PC-9 (cell line): ENCODE measurements at regions not wholly inside any gene's neighbourhood (a gene's known extent, or its start where the extent isn't known, plus 50 kb on each side); places are given as distances from the start of the nearest gene placed in this dataset.

ENCODE experiments used
- BruUV-seq: library from RNA; stranded (reverse); fragments of 400-500 nt; replicated peaks from 2 replicates; lab custom pipeline; 2021; lab: Mats Ljungman, UMichigan
- CTCF ChIA-PET: fragments of 300-600 bp; sonication (Branson Sonifier 250); formaldehyde crosslinking; loops from one replicate; lab custom pipeline; 2022; ENCODE audit warnings: antibody characterized with exemption; lab: Charles Lee
- POLR2A ChIA-PET: fragments of 300-600 bp; sonication (Branson Sonifier 250); formaldehyde crosslinking; loops from one replicate; lab custom pipeline; 2022; ENCODE audit warnings: antibody characterized with exemption; ENCODE audit not compliant: unreplicated experiment; lab: Charles Lee
- DNase-seq, 2 experiments: peaks; one replicate each; pipeline versions ENCODE4 v3.0.0 to v3.0.0-alpha.2; 2015 to 2022; ENCODE audit warnings: mixed read lengths in 1 of 2
- H2AFZ ChIP-seq: fragments of 200-600 bp; sonication (generic); 2 replicates; pipeline ENCODE4 v1.8.1; 2017; ENCODE audit warnings: antibody characterized with exemption
- H3F3A ChIP-seq: fragments of 200-600 bp; sonication (generic); 2 replicates; pipeline ENCODE4 v1.8.1; 2017; ENCODE audit warnings: antibody characterized with exemption, mild to moderate bottlenecking, low read depth; ENCODE audit not compliant: insufficient read depth
- H3K27ac ChIP-seq: fragments of 200-600 bp; sonication (generic); 2 replicates; pipeline ENCODE4 v1.6.1; 2016; ENCODE audit warnings: mixed run types
- H3K27me3 ChIP-seq: fragments of 200-600 bp; sonication (generic); 2 replicates; pipeline ENCODE4 v1.6.1; 2016; ENCODE audit warnings: low read depth, mixed run types; ENCODE audit not compliant: insufficient read depth
- H3K36me3 ChIP-seq: fragments of 200-600 bp; sonication (generic); 2 replicates; pipeline ENCODE4 v1.6.1; 2016; ENCODE audit warnings: low read depth, mixed run types
- H3K4me1 ChIP-seq: fragments of 200-600 bp; sonication (generic); replicated peaks from 2 replicates; pipeline ENCODE4 v1.6.1; 2016; ENCODE audit warnings: mixed run types; ENCODE audit not compliant: insufficient read depth
- H3K4me2 ChIP-seq: fragments of 200-600 bp; sonication (generic); 2 replicates; pipeline ENCODE4 v1.6.1; 2017; ENCODE audit warnings: mixed run types
- H3K4me3 ChIP-seq: fragments of 200-600 bp; sonication (generic); 2 replicates; pipeline ENCODE4 v1.6.1; 2016; ENCODE audit warnings: mixed run types
- H3K79me2 ChIP-seq: fragments of 200-600 bp; sonication (generic); 2 replicates; pipeline ENCODE4 v1.6.1; 2017; ENCODE audit warnings: low read depth, mixed run types
- H3K9me2 ChIP-seq: fragments of 200-600 bp; sonication (generic); 2 replicates; pipeline ENCODE4 v1.8.1; 2017; ENCODE audit warnings: mild to moderate bottlenecking; ENCODE audit not compliant: insufficient read depth
- H3K9me3 ChIP-seq: fragments of 200-600 bp; sonication (generic); 2 replicates; pipeline ENCODE4 v1.8.1; 2016; ENCODE audit warnings: low read depth; ENCODE audit not compliant: insufficient read depth
- H4K20me1 ChIP-seq: fragments of 200-600 bp; sonication (generic); 2 replicates; pipeline ENCODE4 v1.8.1; 2017; ENCODE audit not compliant: insufficient read depth
- EZH2 ChIP-seq: fragments of 200-600 bp; sonication (generic); IDR thresholded peaks from 2 replicates; pipeline ENCODE4 v1.8.0; 2017; ENCODE audit warnings: antibody characterized with exemption, low read depth
- intact Hi-C: fragments of 100-400 bp; cut with micrococcal nuclease; formaldehyde crosslinking; loops from one replicate; pipeline ENCODE4 v1.10.0; 2022; ENCODE audit not compliant: unreplicated experiment
- TF ChIP-seq, protein P1 (sequence below): fragments of 200-600 bp; sonication (generic); conservative IDR thresholded peaks from 2 replicates; pipeline ENCODE4 v1.6.1; 2017; ENCODE audit warnings: mixed run types, antibody characterized with exemption, mild to moderate bottlenecking, moderate library complexity

DNA sequence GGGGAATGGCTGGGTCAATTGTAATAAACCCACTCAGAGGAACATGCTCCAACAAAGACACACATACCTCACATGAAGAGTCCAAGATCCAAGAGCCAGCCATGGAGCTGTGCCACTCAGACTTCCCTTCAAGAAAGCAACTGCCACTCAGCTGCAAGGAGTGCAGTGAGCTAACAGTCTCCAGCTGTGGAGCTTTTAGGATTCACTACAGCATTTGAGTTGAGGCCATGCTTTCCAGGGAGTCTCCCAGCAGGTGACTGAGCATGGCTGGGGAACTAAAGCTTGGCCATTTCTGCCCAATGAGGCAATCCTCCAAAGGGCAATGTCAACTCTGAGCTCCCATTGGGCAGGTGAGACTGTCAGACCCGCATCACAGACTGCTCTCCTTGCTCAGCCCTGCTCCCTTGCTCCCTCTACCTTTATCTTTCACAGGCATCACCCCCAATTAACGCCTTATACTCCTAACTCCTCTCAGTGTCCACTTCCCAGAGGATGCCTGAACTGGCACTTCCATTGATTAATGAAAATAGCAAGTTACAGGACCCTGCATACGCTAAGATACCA, 165.3 kb upstream of the CTNNB1 start:
- no peaks in the 10 kb centered on the region for H3K9me3 ChIP-seq
- POLR2A ChIA-PET, result no interaction called here
- no peaks in the 10 kb centered on the region for H4K20me1 ChIP-seq
- H3K9me2 ChIP-seq, result no peaks in the 10 kb centered on the region
- intact Hi-C loops, result no loop called here
- H3K27me3 ChIP-seq, result no peaks in the 10 kb centered on the region
- H3K4me2 ChIP-seq, result no peak overlapping the region
- no peaks in the 10 kb centered on the region for H3K79me2 ChIP-seq
- H3K4me1 ChIP-seq, result 0 out of 2 replicates have a peak, but pooled peaks cover 7% of the 10 kb centered on the region
- BruUV-seq, result no TSS peak
- no peak for DNase-seq
- no peak overlapping the region for H3K4me3 ChIP-seq
- H3K36me3 ChIP-seq, result no peaks in the 10 kb centered on the region
- no peak overlapping the region for H2AFZ ChIP-seq
- no peaks in the 10 kb centered on the region for H3F3A ChIP-seq
- TF ChIP-seq EZH2, result no peak
- TF ChIP-seq, protein P1, sequence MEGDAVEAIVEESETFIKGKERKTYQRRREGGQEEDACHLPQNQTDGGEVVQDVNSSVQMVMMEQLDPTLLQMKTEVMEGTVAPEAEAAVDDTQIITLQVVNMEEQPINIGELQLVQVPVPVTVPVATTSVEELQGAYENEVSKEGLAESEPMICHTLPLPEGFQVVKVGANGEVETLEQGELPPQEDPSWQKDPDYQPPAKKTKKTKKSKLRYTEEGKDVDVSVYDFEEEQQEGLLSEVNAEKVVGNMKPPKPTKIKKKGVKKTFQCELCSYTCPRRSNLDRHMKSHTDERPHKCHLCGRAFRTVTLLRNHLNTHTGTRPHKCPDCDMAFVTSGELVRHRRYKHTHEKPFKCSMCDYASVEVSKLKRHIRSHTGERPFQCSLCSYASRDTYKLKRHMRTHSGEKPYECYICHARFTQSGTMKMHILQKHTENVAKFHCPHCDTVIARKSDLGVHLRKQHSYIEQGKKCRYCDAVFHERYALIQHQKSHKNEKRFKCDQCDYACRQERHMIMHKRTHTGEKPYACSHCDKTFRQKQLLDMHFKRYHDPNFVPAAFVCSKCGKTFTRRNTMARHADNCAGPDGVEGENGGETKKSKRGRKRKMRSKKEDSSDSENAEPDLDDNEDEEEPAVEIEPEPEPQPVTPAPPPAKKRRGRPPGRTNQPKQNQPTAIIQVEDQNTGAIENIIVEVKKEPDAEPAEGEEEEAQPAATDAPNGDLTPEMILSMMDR, result no peak
- CTCF ChIA-PET, result no interaction called here
- no peak overlapping the region for H3K27ac ChIP-seq

DNA sequence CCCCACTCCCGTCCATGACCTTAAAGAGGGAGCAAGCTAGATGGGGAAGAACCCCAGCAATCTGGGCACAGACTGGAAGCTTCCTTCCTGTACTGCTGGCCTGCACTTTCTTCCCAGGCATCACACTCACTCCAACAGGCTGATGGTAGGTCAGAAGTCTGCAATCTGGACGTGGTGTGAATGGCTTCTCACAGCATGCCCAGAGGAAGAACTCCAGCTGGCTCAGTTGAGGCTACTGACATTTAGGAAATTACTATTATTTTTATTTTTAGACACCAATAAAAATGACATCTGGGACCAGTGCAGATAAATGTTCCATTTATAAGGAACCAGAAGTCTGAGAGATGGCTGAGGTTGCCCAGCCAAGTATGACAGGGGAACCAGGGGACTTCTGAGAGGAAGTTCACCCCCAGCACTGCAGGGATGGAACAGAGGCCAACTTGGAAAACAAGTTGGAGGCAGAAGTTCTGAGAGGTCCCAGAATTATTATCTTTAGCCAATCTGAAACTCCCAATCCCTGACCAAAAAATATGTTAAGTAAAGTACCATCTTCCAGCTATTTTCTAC, 163.8 kb upstream of the CTNNB1 start:
- Histone ChIP-seq H2AFZ (no peak overlapping the region), H3K4me1 (0 out of 2 replicates have a peak, but pooled peaks cover 7% of the 10 kb centered on the region), H3K9me3 (no peaks in the 10 kb centered on the region), H3K4me2 (no peak overlapping the region), H3K79me2 (no peaks in the 10 kb centered on the region), H3K27me3 (no peaks in the 10 kb centered on the region), H3F3A (no peaks in the 10 kb centered on the region), H3K9me2 (no peaks in the 10 kb centered on the region), H3K36me3 (no peaks in the 10 kb centered on the region), H3K27ac (no peak overlapping the region), H4K20me1 (no peaks in the 10 kb centered on the region), H3K4me3 (no peak overlapping the region)
- POLR2A ChIA-PET, result interaction anchor here (0.6 kb wide), 1 partner anchor 164 kb away, joined by 3 read pairs; the partner anchor contains the start of gene CTNNB1
- DNase-seq, result no peak
- intact Hi-C loops, result no loop called here
- CTCF ChIA-PET, result no interaction called here
- BruUV-seq, result no TSS peak
- TF ChIP-seq EZH2, result no peak

DNA sequence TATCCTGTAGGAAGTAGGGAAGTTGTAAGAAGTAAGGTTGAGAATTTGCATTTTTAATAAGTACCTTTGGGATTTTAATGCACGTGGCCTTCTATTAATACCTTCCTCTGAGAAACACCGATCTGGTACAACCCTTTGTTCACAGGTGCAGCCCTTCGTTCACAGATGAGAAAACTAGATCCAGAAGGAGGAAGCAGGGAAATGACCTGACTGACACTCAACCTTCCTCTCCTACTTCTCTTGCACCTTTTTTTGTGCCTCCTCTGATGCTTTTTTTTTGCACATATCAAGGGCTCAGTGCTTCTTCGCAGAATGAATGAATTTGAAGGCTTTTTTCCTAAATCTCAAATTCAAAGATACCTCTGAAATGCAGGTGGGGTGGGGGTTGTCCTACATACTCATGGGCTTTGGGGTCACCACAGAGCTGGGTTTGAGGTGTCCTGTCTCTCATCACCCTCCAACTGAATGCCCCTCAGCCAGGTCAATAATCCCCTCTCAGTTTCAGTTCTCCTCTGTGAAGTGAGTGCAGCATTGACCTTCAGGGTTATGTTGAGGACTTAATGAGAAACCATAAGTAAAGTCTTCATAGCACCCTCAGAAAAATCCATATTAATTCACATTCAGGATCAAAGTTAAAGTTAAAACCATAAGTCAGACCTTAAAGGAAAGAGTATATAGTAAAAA, 161.5 kb upstream of the CTNNB1 start:
- no peak overlapping the region for H2AFZ ChIP-seq
- H3K4me2 ChIP-seq, result no peak overlapping the region
- no peak for DNase-seq
- no peaks in the 10 kb centered on the region for H3K9me3 ChIP-seq
- H3K4me3 ChIP-seq, result no peak overlapping the region
- CTCF ChIA-PET, result no interaction called here
- no peaks in the 10 kb centered on the region for H4K20me1 ChIP-seq
- H3K27me3 ChIP-seq, result no peaks in the 10 kb centered on the region
- H3F3A ChIP-seq, result no peaks in the 10 kb centered on the region
- H3K79me2 ChIP-seq, result no peaks in the 10 kb centered on the region
- H3K9me2 ChIP-seq, result no peaks in the 10 kb centered on the region
- no peaks in the 10 kb centered on the region for H3K36me3 ChIP-seq
- POLR2A ChIA-PET, result no interaction called here
- TF ChIP-seq EZH2, result no peak
- TF ChIP-seq, protein P1, result no peak
- intact Hi-C loops, result no loop called here
- H3K27ac ChIP-seq, result no peak overlapping the region
- no TSS peak for BruUV-seq
- no peaks in the 10 kb centered on the region for H3K4me1 ChIP-seq
